Left lung (tissue), 4 donors: ENCODE measurements at regions not wholly inside any gene's neighbourhood (a gene's known extent, or its start where the extent isn't known, plus 50 kb on each side); places are given as distances from the start of the nearest gene placed in this dataset.
"Not testable (repeated sequence)": the region's sequence is repeated elsewhere in the genome, so short reads cannot be mapped to it uniquely, and the experiment has no call there.

Experiments used
- ATAC-seq: fragments of 200-7000 bp; cut with Tn5 transposase; one replicate; pipeline ENCODE4 v1.9.1; 2020; ENCODE audit warnings: moderate library complexity
- DNase-seq, 4 donors: peaks; one replicate each; pipeline ENCODE4 v3.0.0-alpha.2; 2013 to 2020
- H3K27ac ChIP-seq, 2 donors: fragments of 200-600 bp; sonication (generic) in 1 of 2; one replicate each; pipeline versions ENCODE4 v1.5.0 to v1.8.0; 2020 to 2021
- H3K27me3 ChIP-seq, 2 donors: fragments of 200-600 bp; sonication (generic) in 1 of 2; one replicate each; pipeline versions ENCODE4 v1.5.0 to v1.8.0; 2020 to 2021
- H3K36me3 ChIP-seq, 2 donors: fragments of 200-600 bp; sonication (generic) in 1 of 2; one replicate each; pipeline versions ENCODE4 v1.5.0 to v1.8.0; 2020 to 2021
- H3K4me1 ChIP-seq, 2 donors: fragments of 200-600 bp; one replicate each; pipeline ENCODE4 v1.8.0; 2021
- H3K4me3 ChIP-seq, 2 donors: fragments of 200-600 bp; sonication (generic) in 1 of 2; one replicate each; pipeline versions ENCODE4 v1.5.0 to v1.8.0; 2020 to 2021; ENCODE audit warnings: mild to moderate bottlenecking in 1 of 2
- H3K9me3 ChIP-seq, 2 donors: fragments of 200-600 bp; sonication (generic) in 1 of 2; one replicate each; pipeline versions ENCODE4 v1.5.0 to v1.8.0; 2020 to 2021
- intact Hi-C, 2 donors: fragments of 100-400 bp; cut with DNase I; formaldehyde crosslinking; loops; one replicate each; pipeline versions ENCODE4 v1.11.2 to v1.14.2; 2022
- TF ChIP-seq, protein P1 (sequence below), 2 donors: fragments of 200-600 bp; sonication (generic) in 1 of 2; IDR thresholded peaks; one replicate each; pipeline versions ENCODE4 v1.5.0 to v1.8.0; 2021; ENCODE audit warnings: antibody characterized with exemption in 2 of 2
- donor health status: DM: no; HTN: yes; CAD: no.
- donor health status: DM: no; HTN: no; CAD: no.

DNA sequence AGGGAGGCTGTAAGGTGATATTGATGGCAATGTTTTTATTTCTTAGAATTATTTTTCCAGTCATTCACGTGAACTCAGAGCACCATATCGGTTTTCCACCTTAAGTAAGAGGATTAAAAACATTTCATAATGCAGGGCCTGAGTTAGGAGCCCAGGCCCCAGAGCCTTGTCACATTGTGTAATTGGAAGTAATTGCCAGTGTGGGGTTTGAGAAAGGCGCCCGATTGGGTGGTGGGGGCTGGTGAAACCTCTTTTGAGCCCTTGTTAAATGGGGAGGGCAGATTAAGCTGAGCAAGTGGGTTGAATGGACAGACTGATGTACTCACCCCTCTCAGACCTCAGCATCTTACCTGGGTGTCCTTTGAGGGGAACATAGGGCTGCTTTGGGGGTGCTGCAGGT lies 116.7 kb upstream of the PITX1 start:
- no peak overlapping the region for H3K27ac ChIP-seq
- no peaks in the 10 kb centered on the region for H3K27me3 ChIP-seq
- no peaks in the 10 kb centered on the region for H3K9me3 ChIP-seq
- no peaks in the 10 kb centered on the region for H3K36me3 ChIP-seq
- no peak overlapping the region for H3K4me3 ChIP-seq
- no peak for ATAC-seq
- intact Hi-C loops = no loop called here
- no peak for DNase-seq
- no peaks in the 10 kb centered on the region for H3K4me1 ChIP-seq
- TF ChIP-seq, protein P1, sequence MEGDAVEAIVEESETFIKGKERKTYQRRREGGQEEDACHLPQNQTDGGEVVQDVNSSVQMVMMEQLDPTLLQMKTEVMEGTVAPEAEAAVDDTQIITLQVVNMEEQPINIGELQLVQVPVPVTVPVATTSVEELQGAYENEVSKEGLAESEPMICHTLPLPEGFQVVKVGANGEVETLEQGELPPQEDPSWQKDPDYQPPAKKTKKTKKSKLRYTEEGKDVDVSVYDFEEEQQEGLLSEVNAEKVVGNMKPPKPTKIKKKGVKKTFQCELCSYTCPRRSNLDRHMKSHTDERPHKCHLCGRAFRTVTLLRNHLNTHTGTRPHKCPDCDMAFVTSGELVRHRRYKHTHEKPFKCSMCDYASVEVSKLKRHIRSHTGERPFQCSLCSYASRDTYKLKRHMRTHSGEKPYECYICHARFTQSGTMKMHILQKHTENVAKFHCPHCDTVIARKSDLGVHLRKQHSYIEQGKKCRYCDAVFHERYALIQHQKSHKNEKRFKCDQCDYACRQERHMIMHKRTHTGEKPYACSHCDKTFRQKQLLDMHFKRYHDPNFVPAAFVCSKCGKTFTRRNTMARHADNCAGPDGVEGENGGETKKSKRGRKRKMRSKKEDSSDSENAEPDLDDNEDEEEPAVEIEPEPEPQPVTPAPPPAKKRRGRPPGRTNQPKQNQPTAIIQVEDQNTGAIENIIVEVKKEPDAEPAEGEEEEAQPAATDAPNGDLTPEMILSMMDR (IDR thresholded peaks at IDR 0.05) = no peak

DNA sequence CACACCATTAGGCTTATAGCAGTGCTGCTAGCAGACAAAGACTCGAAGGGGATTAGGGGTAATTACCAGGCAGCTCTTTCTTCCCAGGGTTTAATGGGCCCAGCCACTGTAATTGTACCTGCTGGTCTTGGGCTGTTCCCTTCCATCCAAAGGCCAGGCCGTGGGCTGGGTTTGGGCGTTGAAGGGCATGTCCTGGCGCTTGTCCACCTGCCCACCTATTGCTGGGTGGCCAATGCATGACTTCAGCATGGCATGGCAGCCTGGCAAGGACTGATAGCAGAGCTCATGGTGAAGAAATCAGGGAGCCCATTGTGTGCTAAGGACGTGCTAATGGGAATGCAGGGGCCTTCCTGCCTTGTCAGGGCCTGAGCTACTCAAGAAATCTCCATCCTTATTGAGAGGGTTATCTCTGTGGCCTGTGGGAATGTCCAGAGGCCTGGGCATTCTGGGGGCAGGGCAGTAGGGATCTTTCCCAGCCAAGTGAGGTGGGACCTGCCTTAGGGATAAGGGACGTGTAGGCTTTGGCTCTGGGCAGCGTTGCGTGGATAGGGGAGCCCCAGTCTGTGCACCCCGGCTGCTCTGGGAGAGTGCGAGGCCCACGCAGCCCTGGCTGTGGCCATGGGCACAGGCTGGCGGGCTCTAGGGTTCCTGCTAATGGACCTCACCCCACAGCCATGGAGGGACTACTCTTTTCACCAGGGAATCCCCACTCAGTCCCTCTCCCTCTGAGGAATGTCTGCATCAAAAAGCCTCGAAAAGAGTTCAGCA lies 116.1 kb upstream of the PITX1 start:
- no peaks in the 10 kb centered on the region for H3K9me3 ChIP-seq
- intact Hi-C loops = no loop called here
- no peaks in the 10 kb centered on the region for H3K4me1 ChIP-seq
- H3K27ac ChIP-seq = no peak overlapping the region
- no peak overlapping the region for H3K4me3 ChIP-seq
- TF ChIP-seq, protein P1 (IDR thresholded peaks at IDR 0.05) = no peak
- H3K27me3 ChIP-seq = no peaks in the 10 kb centered on the region
- no peak for ATAC-seq
- no peak for DNase-seq
- no peaks in the 10 kb centered on the region for H3K36me3 ChIP-seq

DNA sequence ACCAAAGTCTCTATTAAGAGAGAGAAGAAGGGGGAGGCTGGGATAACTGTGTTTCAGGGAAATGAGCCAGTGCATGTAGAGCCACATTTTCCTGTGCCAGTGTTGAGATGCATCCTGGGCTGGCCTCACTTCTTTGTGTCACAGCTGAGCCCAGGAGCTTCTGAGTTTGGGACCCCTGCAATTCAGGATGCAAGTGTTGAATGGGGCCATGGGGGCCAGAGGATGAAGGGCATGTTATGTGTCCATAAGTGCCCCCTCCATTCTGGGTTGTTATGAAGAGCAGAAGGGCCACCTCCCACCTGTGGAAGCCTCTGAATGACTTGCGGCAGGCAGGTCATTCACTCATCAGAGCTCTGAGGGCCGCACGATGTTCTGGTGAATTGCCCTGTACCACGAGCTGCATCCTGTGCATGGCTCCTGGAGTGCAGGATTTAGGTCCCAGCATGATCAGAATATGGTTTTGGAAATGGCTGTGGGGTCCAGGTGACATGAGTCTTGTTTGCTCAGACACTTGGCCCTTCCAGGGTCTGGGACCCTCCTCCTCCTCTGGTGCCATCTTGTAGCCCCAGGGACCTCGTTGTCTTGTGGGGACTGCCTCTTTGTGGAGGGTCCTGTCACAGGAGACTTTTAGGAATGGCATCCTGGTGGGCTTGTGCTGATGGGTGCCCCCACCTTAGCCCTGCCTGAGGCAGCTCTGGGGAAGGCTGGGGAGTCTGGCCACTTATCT lies 115.4 kb upstream of the PITX1 start:
- H3K27ac ChIP-seq = no peak overlapping the region
- H3K27me3 ChIP-seq = no peaks in the 10 kb centered on the region
- H3K36me3 ChIP-seq = no peaks in the 10 kb centered on the region
- H3K4me1 ChIP-seq = no peaks in the 10 kb centered on the region
- H3K9me3 ChIP-seq = no peaks in the 10 kb centered on the region
- TF ChIP-seq, protein P1 (IDR thresholded peaks at IDR 0.05) = no peak
- ATAC-seq = no peak
- H3K4me3 ChIP-seq = no peak overlapping the region
- no peak for DNase-seq
- intact Hi-C loops = no loop called here

DNA sequence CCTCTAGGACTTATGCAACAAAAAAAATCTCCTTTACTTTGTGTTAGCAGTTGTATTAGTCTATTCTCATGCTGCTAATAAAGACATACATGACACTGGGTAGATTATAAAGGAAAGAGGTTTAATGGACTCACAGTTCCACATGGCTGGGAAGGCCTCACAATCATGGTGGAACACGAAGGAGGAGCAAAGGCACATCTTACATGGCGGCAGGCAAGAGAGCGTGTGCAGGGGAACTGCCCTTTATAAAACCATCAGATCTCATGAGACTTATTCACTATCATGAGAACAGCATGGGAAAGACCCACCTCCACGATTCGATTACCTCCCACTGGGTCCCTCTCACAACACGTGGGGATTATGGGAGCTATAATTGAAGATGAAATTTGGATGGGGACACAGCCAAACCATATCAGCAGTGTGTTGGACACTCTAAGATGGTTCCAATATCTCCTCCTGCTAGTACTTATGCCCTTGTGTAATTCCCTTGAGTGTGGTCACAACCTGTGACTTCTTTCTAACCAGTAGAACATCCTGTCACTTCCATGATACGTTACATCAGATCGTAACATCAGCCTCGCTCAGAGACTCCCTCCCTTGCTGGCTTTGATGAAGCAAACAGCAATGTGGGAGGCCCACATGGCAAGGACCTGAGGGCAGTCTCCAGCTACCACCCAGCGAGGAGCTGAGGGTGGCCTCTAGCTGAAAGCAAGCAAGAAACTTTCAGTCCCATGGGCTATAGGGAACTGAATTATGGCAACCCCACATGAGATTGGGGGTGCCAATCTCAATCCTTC lies 113.5 kb upstream of the PITX1 start:
- Histone ChIP-seq H3K36me3 (no peaks in the 10 kb centered on the region), H3K27me3 (no peaks in the 10 kb centered on the region), H3K9me3 (no peaks in the 10 kb centered on the region), H3K27ac (no peak overlapping the region), H3K4me1 (no peaks in the 10 kb centered on the region), H3K4me3 (no peak overlapping the region)
- ATAC-seq = no peak
- no peak for DNase-seq
- TF ChIP-seq, protein P1 (IDR thresholded peaks at IDR 0.05) = no peak
- intact Hi-C loops = no loop called here

DNA sequence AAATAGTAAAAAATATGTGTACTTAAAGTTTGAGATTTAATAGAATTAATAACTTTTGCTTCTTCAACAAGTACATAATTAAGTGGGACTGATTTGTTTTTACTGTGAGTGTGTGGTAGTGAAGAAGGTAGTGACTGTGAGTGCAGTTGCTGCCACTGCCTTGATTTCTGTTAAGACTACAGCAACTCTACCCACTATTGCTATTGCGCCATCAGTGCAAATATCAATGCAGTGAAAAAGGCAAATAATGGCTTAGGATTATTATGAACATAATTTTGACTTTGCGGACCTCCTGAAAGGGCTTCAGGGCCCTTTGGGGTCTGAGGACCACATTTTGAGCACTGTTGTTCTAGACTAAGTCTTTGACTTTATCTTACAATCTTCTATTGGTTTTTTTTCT lies 112.0 kb upstream of the PITX1 start:
- intact Hi-C loops = no loop called here
- Histone ChIP-seq H3K4me1 (no peaks in the 10 kb centered on the region), H3K36me3 (no peaks in the 10 kb centered on the region), H3K27ac (no peak overlapping the region), H3K9me3 (no peaks in the 10 kb centered on the region), H3K4me3 (no peak overlapping the region), H3K27me3 (no peaks in the 10 kb centered on the region)
- TF ChIP-seq, protein P1 (IDR thresholded peaks at IDR 0.05) = no peak
- ATAC-seq (no peak), DNase-seq (no peak)

DNA sequence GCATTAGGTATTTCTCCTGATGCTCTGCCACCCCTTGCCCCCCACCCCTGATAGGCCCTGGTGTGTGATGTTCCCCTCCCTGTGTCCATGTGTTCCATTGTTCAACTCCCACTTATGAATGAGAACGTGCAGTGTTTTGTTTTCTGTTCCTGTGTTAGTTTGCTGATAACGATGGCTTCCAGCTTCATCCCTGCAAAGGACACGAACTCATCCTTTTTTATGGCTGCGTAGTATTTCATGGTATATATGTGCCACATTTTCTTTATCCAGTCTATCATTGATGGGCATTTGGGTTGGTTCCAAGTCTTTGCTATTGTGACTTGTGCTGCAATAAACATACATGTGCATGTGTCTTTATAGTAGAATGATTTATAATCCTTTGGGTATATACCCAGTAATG lies 109.7 kb upstream of the PITX1 start:
- H3K4me3 ChIP-seq, H3K27me3 ChIP-seq, H3K27ac ChIP-seq, H3K9me3 ChIP-seq, intact Hi-C loops, H3K4me1 ChIP-seq, DNase-seq, ATAC-seq, H3K36me3 ChIP-seq: not testable (repeated sequence)
